ENCODE measurements at regions not wholly inside any gene's neighbourhood (a gene's known extent, or its start where the extent isn't known, plus 50 kb on each side); places are given as distances from the start of the nearest gene placed in this dataset.

GRCh38 chr5:167451076-167451475 is 840.4 kb upstream of the WWC1 start:
- H3K36me3 ChIP-seq (ENCODE audit: control insufficient read depth, insufficient read depth, low read length) = no peaks in the 10 kb centered on the region
- H3K4me1 ChIP-seq (ENCODE audit: control insufficient read depth, insufficient read depth, low read length) = no peaks in the 10 kb centered on the region
- H3K27me3 ChIP-seq (ENCODE audit: control insufficient read depth, insufficient read depth, low read length, poor library complexity, severe bottlenecking) = no peaks in the 10 kb centered on the region
- no peak overlapping the region for H3K27ac ChIP-seq (ENCODE audit: insufficient read depth, low read depth, low read length, poor library complexity, severe bottlenecking)
- no peak overlapping the region for H3K4me3 ChIP-seq (ENCODE audit: insufficient read depth, low read depth, low read length)
- 94 to 98% methylated on average over 6 to 7 of the region's 7 CpGs for WGBS, 2 experiments
- H3K9me3 ChIP-seq (ENCODE audit: control insufficient read depth, low read length) = no peaks in the 10 kb centered on the region

- WGBS, 2 experiments = 94 to 100% methylated on average over 4 of the region's 4 CpGs
- Histone ChIP-seq H3K27ac (ENCODE audit: insufficient read depth, low read depth, low read length, poor library complexity, severe bottlenecking) (no peak overlapping the region), H3K36me3 (ENCODE audit: control insufficient read depth, insufficient read depth, low read length) (no peaks in the 10 kb centered on the region), H3K4me1 (ENCODE audit: control insufficient read depth, insufficient read depth, low read length) (no peaks in the 10 kb centered on the region), H3K4me3 (ENCODE audit: insufficient read depth, low read depth, low read length) (no peak overlapping the region), H3K27me3 (ENCODE audit: control insufficient read depth, insufficient read depth, low read length, poor library complexity, severe bottlenecking) (no peaks in the 10 kb centered on the region), H3K9me3 (ENCODE audit: control insufficient read depth, low read length) (no peaks in the 10 kb centered on the region)
Observed at GRCh38 chr5:167452136-167452535, 839.3 kb upstream of the WWC1 start.

GRCh38 chr5:167453246-167454030 is 838.0 kb upstream of the WWC1 start:
- WGBS, 2 experiments = 69 to 78% methylated on average over 3 of the region's 3 CpGs
- no peaks in the 10 kb centered on the region for H3K9me3 ChIP-seq (ENCODE audit: control insufficient read depth, low read length)
- H3K4me1 ChIP-seq (ENCODE audit: control insufficient read depth, insufficient read depth, low read length) = no peaks in the 10 kb centered on the region
- H3K4me3 ChIP-seq (ENCODE audit: insufficient read depth, low read depth, low read length) = no peak overlapping the region
- H3K36me3 ChIP-seq (ENCODE audit: control insufficient read depth, insufficient read depth, low read length) = no peaks in the 10 kb centered on the region
- no peak overlapping the region for H3K27ac ChIP-seq (ENCODE audit: insufficient read depth, low read depth, low read length, poor library complexity, severe bottlenecking)
- H3K27me3 ChIP-seq (ENCODE audit: control insufficient read depth, insufficient read depth, low read length, poor library complexity, severe bottlenecking) = no peaks in the 10 kb centered on the region

- Histone ChIP-seq H3K4me1 (ENCODE audit: control insufficient read depth, insufficient read depth, low read length) (no peaks in the 10 kb centered on the region), H3K9me3 (ENCODE audit: control insufficient read depth, low read length) (peaks cover 3% of the 10 kb centered on the region), H3K4me3 (ENCODE audit: insufficient read depth, low read depth, low read length) (no peak overlapping the region), H3K36me3 (ENCODE audit: control insufficient read depth, insufficient read depth, low read length) (no peaks in the 10 kb centered on the region), H3K27me3 (ENCODE audit: control insufficient read depth, insufficient read depth, low read length, poor library complexity, severe bottlenecking) (no peaks in the 10 kb centered on the region), H3K27ac (ENCODE audit: insufficient read depth, low read depth, low read length, poor library complexity, severe bottlenecking) (no peak overlapping the region)
- 100% methylated on average over 1 to 4 of the region's 4 CpGs for WGBS, 2 experiments
Observed at GRCh38 chr5:167458412-167458811, 833.0 kb upstream of the WWC1 start.

- Histone ChIP-seq H3K4me1 (ENCODE audit: control insufficient read depth, insufficient read depth, low read length) (no peaks in the 10 kb centered on the region), H3K36me3 (ENCODE audit: control insufficient read depth, insufficient read depth, low read length) (no peaks in the 10 kb centered on the region), H3K27ac (ENCODE audit: insufficient read depth, low read depth, low read length, poor library complexity, severe bottlenecking) (no peak overlapping the region), H3K4me3 (ENCODE audit: insufficient read depth, low read depth, low read length) (no peak overlapping the region), H3K9me3 (ENCODE audit: control insufficient read depth, low read length) (peaks cover 3% of the 10 kb centered on the region), H3K27me3 (ENCODE audit: control insufficient read depth, insufficient read depth, low read length, poor library complexity, severe bottlenecking) (no peaks in the 10 kb centered on the region)
- 87 to 92% methylated on average over 3 to 4 of the region's 4 CpGs for WGBS, 2 experiments
Observed at GRCh38 chr5:167460449-167461020, 830.9 kb upstream of the WWC1 start.

GRCh38 chr5:167463939-167464338 is 827.5 kb upstream of the WWC1 start:
- Histone ChIP-seq H3K4me1 (ENCODE audit: control insufficient read depth, insufficient read depth, low read length) (no peaks in the 10 kb centered on the region), H3K36me3 (ENCODE audit: control insufficient read depth, insufficient read depth, low read length) (no peaks in the 10 kb centered on the region), H3K4me3 (ENCODE audit: insufficient read depth, low read depth, low read length) (no peak overlapping the region), H3K27ac (ENCODE audit: insufficient read depth, low read depth, low read length, poor library complexity, severe bottlenecking) (no peak overlapping the region), H3K9me3 (ENCODE audit: control insufficient read depth, low read length) (peaks cover 3% of the 10 kb centered on the region), H3K27me3 (ENCODE audit: control insufficient read depth, insufficient read depth, low read length, poor library complexity, severe bottlenecking) (no peaks in the 10 kb centered on the region)
- 94 to 95% methylated on average over 1 of the region's 1 CpG for WGBS, 2 experiments

- Histone ChIP-seq H3K4me3 (ENCODE audit: insufficient read depth, low read depth, low read length) (no peak overlapping the region), H3K4me1 (ENCODE audit: control insufficient read depth, insufficient read depth, low read length) (no peaks in the 10 kb centered on the region), H3K27ac (ENCODE audit: insufficient read depth, low read depth, low read length, poor library complexity, severe bottlenecking) (no peak overlapping the region), H3K27me3 (ENCODE audit: control insufficient read depth, insufficient read depth, low read length, poor library complexity, severe bottlenecking) (no peaks in the 10 kb centered on the region), H3K9me3 (ENCODE audit: control insufficient read depth, low read length) (peaks cover 2% of the 10 kb centered on the region), H3K36me3 (ENCODE audit: control insufficient read depth, insufficient read depth, low read length) (no peaks in the 10 kb centered on the region)
- WGBS, 2 experiments = 86 to 90% methylated on average over 3 to 5 of the region's 5 CpGs
Observed at GRCh38 chr5:167466992-167467391, 824.5 kb upstream of the WWC1 start.

GRCh38 chr5:167472566-167473108 is 818.8 kb upstream of the WWC1 start:
- H3K4me3 ChIP-seq (ENCODE audit: insufficient read depth, low read depth, low read length) = no peak overlapping the region
- no peaks in the 10 kb centered on the region for H3K4me1 ChIP-seq (ENCODE audit: control insufficient read depth, insufficient read depth, low read length)
- 92 to 94% methylated on average over 4 of the region's 5 CpGs for WGBS, 2 experiments
- no peaks in the 10 kb centered on the region for H3K27me3 ChIP-seq (ENCODE audit: control insufficient read depth, insufficient read depth, low read length, poor library complexity, severe bottlenecking)
- H3K9me3 ChIP-seq (ENCODE audit: control insufficient read depth, low read length) = no peaks in the 10 kb centered on the region
- no peak overlapping the region for H3K27ac ChIP-seq (ENCODE audit: insufficient read depth, low read depth, low read length, poor library complexity, severe bottlenecking)
- H3K36me3 ChIP-seq (ENCODE audit: control insufficient read depth, insufficient read depth, low read length) = no peaks in the 10 kb centered on the region

GRCh38 chr5:167478188-167478587 is 813.3 kb upstream of the WWC1 start:
- Histone ChIP-seq H3K27me3 (ENCODE audit: control insufficient read depth, insufficient read depth, low read length, poor library complexity, severe bottlenecking) (no peaks in the 10 kb centered on the region), H3K27ac (ENCODE audit: insufficient read depth, low read depth, low read length, poor library complexity, severe bottlenecking) (no peak overlapping the region), H3K4me1 (ENCODE audit: control insufficient read depth, insufficient read depth, low read length) (no peaks in the 10 kb centered on the region), H3K4me3 (ENCODE audit: insufficient read depth, low read depth, low read length) (no peak overlapping the region), H3K9me3 (ENCODE audit: control insufficient read depth, low read length) (no peaks in the 10 kb centered on the region), H3K36me3 (ENCODE audit: control insufficient read depth, insufficient read depth, low read length) (no peaks in the 10 kb centered on the region)
- 85 to 96% methylated on average over 2 of the region's 2 CpGs for WGBS, 2 experiments

- Histone ChIP-seq H3K27me3 (ENCODE audit: control insufficient read depth, insufficient read depth, low read length, poor library complexity, severe bottlenecking) (no peaks in the 10 kb centered on the region), H3K4me1 (ENCODE audit: control insufficient read depth, insufficient read depth, low read length) (no peaks in the 10 kb centered on the region), H3K36me3 (ENCODE audit: control insufficient read depth, insufficient read depth, low read length) (no peaks in the 10 kb centered on the region), H3K4me3 (ENCODE audit: insufficient read depth, low read depth, low read length) (no peak overlapping the region), H3K9me3 (ENCODE audit: control insufficient read depth, low read length) (no peaks in the 10 kb centered on the region), H3K27ac (ENCODE audit: insufficient read depth, low read depth, low read length, poor library complexity, severe bottlenecking) (no peak overlapping the region)
- WGBS, 2 experiments = 91 to 92% methylated on average over 4 of the region's 4 CpGs
Observed at GRCh38 chr5:167479779-167480178, 811.7 kb upstream of the WWC1 start.

All from ectodermal cell (in vitro differentiated cells).